GM23338 (cell line): ENCODE measurements at regions not wholly inside any gene's neighbourhood (a gene's known extent, or its start where the extent isn't known, plus 50 kb on each side); places are given as distances from the start of the nearest gene placed in this dataset.

Experiments used
- ATAC-seq: fragments of 200-7000 bp; cut with Tn5 transposase; 3 replicates; pipeline ENCODE4 v1.9.1; 2020
- DNase-seq: peaks from one replicate; pipeline ENCODE4 v3.0.0-alpha.2; 2015; ENCODE audit warnings: low spot score
- H2AFZ ChIP-seq: fragments of 200-600 bp; sonication (generic); 2 replicates; pipeline ENCODE4 v1.8.0; 2016; ENCODE audit warnings: antibody characterized with exemption, mild to moderate bottlenecking, moderate library complexity
- H3F3A ChIP-seq: fragments of 200-600 bp; sonication (generic); replicated peaks from 2 replicates; pipeline ENCODE4 v1.8.0; 2017; ENCODE audit warnings: antibody characterized with exemption, mixed run types, low read depth
- H3K27ac ChIP-seq: fragments of 200-600 bp; sonication (generic); 2 replicates; pipeline ENCODE4 v1.6.1; 2016; ENCODE audit warnings: low read depth
- H3K27me3 ChIP-seq: fragments of 200-600 bp; sonication (generic); 2 replicates; pipeline ENCODE4 v1.8.0; 2016; ENCODE audit warnings: mild to moderate bottlenecking, mixed run types, moderate library complexity; ENCODE audit not compliant: insufficient read depth
- H3K36me3 ChIP-seq: fragments of 200-600 bp; sonication (generic); 2 replicates; pipeline ENCODE4 v1.8.0; 2016; ENCODE audit warnings: mild to moderate bottlenecking; ENCODE audit not compliant: insufficient read depth
- H3K4me1 ChIP-seq: fragments of 200-600 bp; sonication (generic); 2 replicates; pipeline ENCODE4 v1.8.0; 2016; ENCODE audit warnings: mild to moderate bottlenecking, moderate library complexity; ENCODE audit not compliant: insufficient read depth
- H3K4me2 ChIP-seq: fragments of 200-600 bp; sonication (generic); 2 replicates; pipeline ENCODE4 v1.7.1; 2017; ENCODE audit warnings: mixed run types
- H3K4me3 ChIP-seq: fragments of 200-600 bp; sonication (generic); 2 replicates; pipeline ENCODE4 v1.6.1; 2016; ENCODE audit warnings: mixed run types
- H3K79me2 ChIP-seq: fragments of 200-600 bp; sonication (generic); replicated peaks from 2 replicates; pipeline ENCODE4 v1.8.0; 2017; ENCODE audit warnings: mild to moderate bottlenecking; ENCODE audit not compliant: insufficient read depth
- H3K9me2 ChIP-seq: fragments of 200-600 bp; sonication (generic); 2 replicates; pipeline ENCODE4 v1.8.0; 2017; ENCODE audit not compliant: insufficient read depth
- H4K20me1 ChIP-seq: fragments of 200-600 bp; sonication (generic); replicated peaks from 2 replicates; pipeline ENCODE4 v1.8.0; 2017; ENCODE audit warnings: mild to moderate bottlenecking; ENCODE audit not compliant: insufficient read depth
- H3K27ac Mint-ChIP-seq: 2 replicates; pipeline ENCODE4 v1.8.0; 2020; ENCODE audit warnings: inconsistent platforms, mild to moderate bottlenecking, moderate library complexity, mixed read lengths
- H3K27me3 Mint-ChIP-seq: 3 replicates; pipeline ENCODE4 v1.8.0; 2022; ENCODE audit warnings: low read depth, mild to moderate bottlenecking, moderate library complexity, mixed read lengths, inconsistent platforms; ENCODE audit not compliant: insufficient read depth, poor library complexity
- H3K36me3 Mint-ChIP-seq: 3 replicates; pipeline ENCODE4 v1.8.0; 2021; ENCODE audit warnings: low read depth, mild to moderate bottlenecking, inconsistent platforms, moderate library complexity, mixed read lengths
- H3K4me1 Mint-ChIP-seq: 3 replicates; pipeline ENCODE4 v1.8.0; 2020; ENCODE audit warnings: mild to moderate bottlenecking, inconsistent platforms, mixed read lengths
- H3K4me3 Mint-ChIP-seq: 3 replicates; pipeline ENCODE4 v1.8.0; 2021; ENCODE audit warnings: moderate library complexity, mild to moderate bottlenecking, inconsistent platforms, mixed read lengths
- H3K9me3 Mint-ChIP-seq: 3 replicates; pipeline ENCODE4 v1.8.0; 2020; ENCODE audit warnings: moderate library complexity, mild to moderate bottlenecking, inconsistent platforms, mixed read lengths
- CREB1 ChIP-seq: fragments of 250-450 bp; sonication (Bioruptor Pico); IDR thresholded peaks from 2 replicates; pipeline ENCODE4 v1.5.0; 2020; ENCODE audit warnings: low read depth, mild to moderate bottlenecking, moderate library complexity
- EZH2 ChIP-seq: fragments of 200-600 bp; sonication (generic); IDR thresholded peaks from one replicate; pipeline ENCODE4 v1.8.0; 2017; ENCODE audit warnings: antibody characterized with exemption, mild to moderate bottlenecking, low read depth; ENCODE audit not compliant: unreplicated experiment
- EZH2phosphoT487 ChIP-seq: fragments of 200-600 bp; sonication (generic); IDR thresholded peaks from one replicate; pipeline ENCODE4 v1.8.1; 2018; ENCODE audit warnings: antibody characterized with exemption; ENCODE audit not compliant: unreplicated experiment
- JUNB ChIP-seq: IDR thresholded peaks from one replicate; pipeline ENCODE4 v1.6.1; 2016; ENCODE audit warnings: antibody characterized with exemption; ENCODE audit not compliant: unreplicated experiment
- NANOG ChIP-seq: IDR thresholded peaks from 2 replicates; pipeline ENCODE4 v1.6.1; 2016; ENCODE audit warnings: antibody characterized with exemption, borderline replicate concordance
- POLR2AphosphoS5 ChIP-seq: IDR thresholded peaks from 2 replicates; pipeline ENCODE4 v1.6.1; 2016; ENCODE audit warnings: antibody characterized with exemption, low read depth
- REST ChIP-seq: IDR thresholded peaks from one replicate; pipeline ENCODE4 v1.6.1; 2018; ENCODE audit warnings: antibody characterized with exemption; ENCODE audit not compliant: unreplicated experiment
- STAT1 ChIP-seq: IDR thresholded peaks from one replicate; pipeline ENCODE4 v1.6.1; 2016; ENCODE audit warnings: antibody characterized with exemption; ENCODE audit not compliant: unreplicated experiment
- ZNF114 ChIP-seq: fragments of 250-450 bp; sonication (Bioruptor Pico); IDR thresholded peaks from 2 replicates; pipeline ENCODE4 v1.5.0; 2020; ENCODE audit warnings: mild to moderate bottlenecking, moderate library complexity
- ZNF331 ChIP-seq: fragments of 250-450 bp; sonication (Bioruptor Pico); IDR thresholded peaks from 2 replicates; pipeline ENCODE4 v1.5.0; 2020; ENCODE audit warnings: low read depth, mild to moderate bottlenecking, moderate library complexity
- TF ChIP-seq, protein P1 (sequence below): IDR thresholded peaks from 2 replicates; pipeline ENCODE4 v1.6.1; 2016; ENCODE audit warnings: antibody characterized with exemption
- TF ChIP-seq, protein P2 (sequence below), 2 experiments: fragments of 200-600 bp in 1 of 2; sonication (generic) in 1 of 2; conservative IDR thresholded peaks; 2 replicates each; pipeline versions ENCODE4 v1.5.1 to v1.6.1; 2016 to 2017; ENCODE audit warnings: antibody characterized with exemption in 2 of 2, low read depth in 2 of 2, mild to moderate bottlenecking in 2 of 2, moderate library complexity in 1 of 2
- TF ChIP-seq, protein P3 (sequence below): fragments of 250-450 bp; sonication (Bioruptor Pico); IDR thresholded peaks from 2 replicates; pipeline ENCODE4 v1.5.0; 2020; ENCODE audit warnings: mild to moderate bottlenecking, moderate library complexity

DNA sequence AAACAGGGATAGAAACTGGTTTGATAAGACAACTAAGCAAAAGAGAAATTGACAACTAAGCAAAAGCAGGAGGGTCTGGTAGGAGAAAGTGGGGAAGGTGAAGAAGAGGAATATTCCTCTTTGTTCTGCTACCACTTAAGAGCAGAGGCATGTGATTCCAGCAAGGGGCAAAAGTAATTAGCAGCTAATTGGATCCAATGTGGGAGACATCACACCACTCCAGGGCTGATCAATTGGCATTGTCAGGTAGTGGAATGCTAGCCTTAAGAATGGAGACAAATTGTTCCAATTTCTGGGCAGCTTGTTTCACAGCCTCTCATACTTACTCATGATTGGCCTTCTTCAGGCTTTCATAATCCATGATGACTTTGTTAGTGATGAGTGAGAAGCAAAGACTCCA is 547.1 kb upstream of the GCFC2 start:
- Mint-ChIP-seq H3K9me3 (no peaks in the 10 kb centered on the region), H3K27ac (no peak overlapping the region), H3K36me3 (no peaks in the 10 kb centered on the region), H3K4me1 (no peaks in the 10 kb centered on the region), H3K4me3 (no peak overlapping the region), H3K27me3 (no peaks in the 10 kb centered on the region)
- Histone ChIP-seq H3F3A (no peaks in the 10 kb centered on the region), H3K79me2 (no peaks in the 10 kb centered on the region), H2AFZ (no peak overlapping the region), H3K36me3 (no peaks in the 10 kb centered on the region), H3K27me3 (no peaks in the 10 kb centered on the region), H4K20me1 (no peaks in the 10 kb centered on the region), H3K4me1 (no peaks in the 10 kb centered on the region), H3K27ac (no peak overlapping the region), H3K4me2 (no peak overlapping the region), H3K9me2 (peaks cover 12% of the 10 kb centered on the region; the same call in 1 of the 2 replicates), H3K4me3 (no peak overlapping the region)
- no peak for TF ChIP-seq EZH2
- TF ChIP-seq EZH2phosphoT487, result no peak
- TF ChIP-seq, protein P1, sequence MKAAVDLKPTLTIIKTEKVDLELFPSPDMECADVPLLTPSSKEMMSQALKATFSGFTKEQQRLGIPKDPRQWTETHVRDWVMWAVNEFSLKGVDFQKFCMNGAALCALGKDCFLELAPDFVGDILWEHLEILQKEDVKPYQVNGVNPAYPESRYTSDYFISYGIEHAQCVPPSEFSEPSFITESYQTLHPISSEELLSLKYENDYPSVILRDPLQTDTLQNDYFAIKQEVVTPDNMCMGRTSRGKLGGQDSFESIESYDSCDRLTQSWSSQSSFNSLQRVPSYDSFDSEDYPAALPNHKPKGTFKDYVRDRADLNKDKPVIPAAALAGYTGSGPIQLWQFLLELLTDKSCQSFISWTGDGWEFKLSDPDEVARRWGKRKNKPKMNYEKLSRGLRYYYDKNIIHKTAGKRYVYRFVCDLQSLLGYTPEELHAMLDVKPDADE, result no peak
- TF ChIP-seq ZNF331, result no peak
- no peak for TF ChIP-seq CREB1 (CRISPR knock-in tag)
- TF ChIP-seq STAT1, result no peak
- no peak for TF ChIP-seq NANOG
- TF ChIP-seq, protein P2, sequence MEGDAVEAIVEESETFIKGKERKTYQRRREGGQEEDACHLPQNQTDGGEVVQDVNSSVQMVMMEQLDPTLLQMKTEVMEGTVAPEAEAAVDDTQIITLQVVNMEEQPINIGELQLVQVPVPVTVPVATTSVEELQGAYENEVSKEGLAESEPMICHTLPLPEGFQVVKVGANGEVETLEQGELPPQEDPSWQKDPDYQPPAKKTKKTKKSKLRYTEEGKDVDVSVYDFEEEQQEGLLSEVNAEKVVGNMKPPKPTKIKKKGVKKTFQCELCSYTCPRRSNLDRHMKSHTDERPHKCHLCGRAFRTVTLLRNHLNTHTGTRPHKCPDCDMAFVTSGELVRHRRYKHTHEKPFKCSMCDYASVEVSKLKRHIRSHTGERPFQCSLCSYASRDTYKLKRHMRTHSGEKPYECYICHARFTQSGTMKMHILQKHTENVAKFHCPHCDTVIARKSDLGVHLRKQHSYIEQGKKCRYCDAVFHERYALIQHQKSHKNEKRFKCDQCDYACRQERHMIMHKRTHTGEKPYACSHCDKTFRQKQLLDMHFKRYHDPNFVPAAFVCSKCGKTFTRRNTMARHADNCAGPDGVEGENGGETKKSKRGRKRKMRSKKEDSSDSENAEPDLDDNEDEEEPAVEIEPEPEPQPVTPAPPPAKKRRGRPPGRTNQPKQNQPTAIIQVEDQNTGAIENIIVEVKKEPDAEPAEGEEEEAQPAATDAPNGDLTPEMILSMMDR (conservative IDR thresholded peaks at IDR 0.05; ENCODE audit: low read depth in 2 of 2), result no peak
- no peak for TF ChIP-seq ZNF114 (CRISPR knock-in tag)
- no peak for TF ChIP-seq POLR2AphosphoS5
- no peak for TF ChIP-seq JUNB
- TF ChIP-seq, protein P3, sequence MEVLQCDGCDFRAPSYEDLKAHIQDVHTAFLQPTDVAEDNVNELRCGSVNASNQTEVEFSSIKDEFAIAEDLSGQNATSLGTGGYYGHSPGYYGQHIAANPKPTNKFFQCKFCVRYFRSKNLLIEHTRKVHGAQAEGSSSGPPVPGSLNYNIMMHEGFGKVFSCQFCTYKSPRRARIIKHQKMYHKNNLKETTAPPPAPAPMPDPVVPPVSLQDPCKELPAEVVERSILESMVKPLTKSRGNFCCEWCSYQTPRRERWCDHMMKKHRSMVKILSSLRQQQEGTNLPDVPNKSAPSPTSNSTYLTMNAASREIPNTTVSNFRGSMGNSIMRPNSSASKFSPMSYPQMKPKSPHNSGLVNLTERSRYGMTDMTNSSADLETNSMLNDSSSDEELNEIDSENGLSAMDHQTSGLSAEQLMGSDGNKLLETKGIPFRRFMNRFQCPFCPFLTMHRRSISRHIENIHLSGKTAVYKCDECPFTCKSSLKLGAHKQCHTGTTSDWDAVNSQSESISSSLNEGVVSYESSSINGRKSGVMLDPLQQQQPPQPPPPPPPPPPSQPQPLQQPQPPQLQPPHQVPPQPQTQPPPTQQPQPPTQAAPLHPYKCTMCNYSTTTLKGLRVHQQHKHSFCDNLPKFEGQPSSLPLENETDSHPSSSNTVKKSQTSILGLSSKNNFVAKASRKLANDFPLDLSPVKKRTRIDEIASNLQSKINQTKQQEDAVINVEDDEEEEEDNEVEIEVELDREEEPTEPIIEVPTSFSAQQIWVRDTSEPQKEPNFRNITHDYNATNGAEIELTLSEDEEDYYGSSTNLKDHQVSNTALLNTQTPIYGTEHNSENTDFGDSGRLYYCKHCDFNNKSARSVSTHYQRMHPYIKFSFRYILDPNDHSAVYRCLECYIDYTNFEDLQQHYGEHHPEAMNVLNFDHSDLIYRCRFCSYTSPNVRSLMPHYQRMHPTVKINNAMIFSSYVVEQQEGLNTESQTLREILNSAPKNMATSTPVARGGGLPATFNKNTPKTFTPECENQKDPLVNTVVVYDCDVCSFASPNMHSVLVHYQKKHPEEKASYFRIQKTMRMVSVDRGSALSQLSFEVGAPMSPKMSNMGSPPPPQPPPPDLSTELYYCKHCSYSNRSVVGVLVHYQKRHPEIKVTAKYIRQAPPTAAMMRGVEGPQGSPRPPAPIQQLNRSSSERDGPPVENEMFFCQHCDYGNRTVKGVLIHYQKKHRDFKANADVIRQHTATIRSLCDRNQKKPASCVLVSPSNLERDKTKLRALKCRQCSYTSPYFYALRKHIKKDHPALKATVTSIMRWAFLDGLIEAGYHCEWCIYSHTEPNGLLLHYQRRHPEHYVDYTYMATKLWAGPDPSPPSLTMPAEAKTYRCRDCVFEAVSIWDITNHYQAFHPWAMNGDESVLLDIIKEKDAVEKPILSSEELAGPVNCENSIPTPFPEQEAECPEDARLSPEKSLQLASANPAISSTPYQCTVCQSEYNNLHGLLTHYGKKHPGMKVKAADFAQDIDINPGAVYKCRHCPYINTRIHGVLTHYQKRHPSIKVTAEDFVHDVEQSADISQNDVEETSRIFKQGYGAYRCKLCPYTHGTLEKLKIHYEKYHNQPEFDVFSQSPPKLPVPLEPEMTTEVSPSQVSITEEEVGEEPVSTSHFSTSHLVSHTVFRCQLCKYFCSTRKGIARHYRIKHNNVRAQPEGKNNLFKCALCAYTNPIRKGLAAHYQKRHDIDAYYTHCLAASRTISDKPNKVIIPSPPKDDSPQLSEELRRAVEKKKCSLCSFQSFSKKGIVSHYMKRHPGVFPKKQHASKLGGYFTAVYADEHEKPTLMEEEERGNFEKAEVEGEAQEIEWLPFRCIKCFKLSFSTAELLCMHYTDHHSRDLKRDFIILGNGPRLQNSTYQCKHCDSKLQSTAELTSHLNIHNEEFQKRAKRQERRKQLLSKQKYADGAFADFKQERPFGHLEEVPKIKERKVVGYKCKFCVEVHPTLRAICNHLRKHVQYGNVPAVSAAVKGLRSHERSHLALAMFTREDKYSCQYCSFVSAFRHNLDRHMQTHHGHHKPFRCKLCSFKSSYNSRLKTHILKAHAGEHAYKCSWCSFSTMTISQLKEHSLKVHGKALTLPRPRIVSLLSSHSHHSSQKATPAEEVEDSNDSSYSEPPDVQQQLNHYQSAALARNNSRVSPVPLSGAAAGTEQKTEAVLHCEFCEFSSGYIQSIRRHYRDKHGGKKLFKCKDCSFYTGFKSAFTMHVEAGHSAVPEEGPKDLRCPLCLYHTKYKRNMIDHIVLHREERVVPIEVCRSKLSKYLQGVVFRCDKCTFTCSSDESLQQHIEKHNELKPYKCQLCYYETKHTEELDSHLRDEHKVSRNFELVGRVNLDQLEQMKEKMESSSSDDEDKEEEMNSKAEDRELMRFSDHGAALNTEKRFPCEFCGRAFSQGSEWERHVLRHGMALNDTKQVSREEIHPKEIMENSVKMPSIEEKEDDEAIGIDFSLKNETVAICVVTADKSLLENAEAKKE (CRISPR knock-in tag), result no peak
- TF ChIP-seq REST, result no peak
- ATAC-seq (no peak), DNase-seq (no peak)
